NB4 (cell line): ENCODE measurements at regions not wholly inside any gene's neighbourhood (a gene's known extent, or its start where the extent isn't known, plus 50 kb on each side); places are given as distances from the start of the nearest gene placed in this dataset.

Experiments
- DNase-seq: peaks from one replicate; pipeline ENCODE4 v3.0.0; 2010; ENCODE audit warnings: low read depth
- H3K4me3 ChIP-seq: one replicate; pipeline ENCODE4 v1.5.1; 2011; ENCODE audit warnings: mild to moderate bottlenecking, low read depth, low read length, moderate library complexity
- MAX ChIP-seq: IDR thresholded peaks from 2 replicates; pipeline ENCODE4 v1.6.1; 2011; ENCODE audit warnings: low read depth, low read length
- MYC ChIP-seq: IDR thresholded peaks from 2 replicates; pipeline ENCODE4 v1.6.1; 2011; ENCODE audit warnings: low read depth, low read length
- POLR2A ChIP-seq: IDR thresholded peaks from 2 replicates; pipeline ENCODE4 v1.6.1; 2011; ENCODE audit warnings: mild to moderate bottlenecking; ENCODE audit not compliant: insufficient read length; ENCODE audit errors: extremely low read depth
- TF ChIP-seq, protein P1 (sequence below): IDR thresholded peaks from one replicate; pipeline ENCODE4 v1.5.1; 2012; ENCODE audit warnings: low read depth, low read length

DNA sequence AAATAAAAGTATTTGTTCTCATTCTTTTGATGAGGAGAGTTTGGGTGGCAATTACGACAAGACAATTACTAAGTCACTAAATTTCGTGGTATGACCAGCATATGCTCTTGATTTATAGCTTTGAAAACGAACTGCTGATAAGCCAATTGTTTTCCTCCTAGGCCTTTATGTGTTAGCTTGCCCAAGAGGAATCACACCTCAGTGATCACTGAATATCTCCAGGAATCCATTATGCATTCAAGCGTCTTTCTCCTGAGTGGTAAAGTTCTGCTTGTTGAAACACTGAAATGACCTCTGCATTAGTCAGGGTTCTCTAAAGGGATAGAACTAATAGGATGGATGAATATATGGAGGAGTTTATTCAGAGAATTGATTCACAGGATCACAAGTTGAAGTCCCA lies 677.7 kb upstream of the MEF2C start:
- DNase-seq, result no peak
- TF ChIP-seq, protein P1, sequence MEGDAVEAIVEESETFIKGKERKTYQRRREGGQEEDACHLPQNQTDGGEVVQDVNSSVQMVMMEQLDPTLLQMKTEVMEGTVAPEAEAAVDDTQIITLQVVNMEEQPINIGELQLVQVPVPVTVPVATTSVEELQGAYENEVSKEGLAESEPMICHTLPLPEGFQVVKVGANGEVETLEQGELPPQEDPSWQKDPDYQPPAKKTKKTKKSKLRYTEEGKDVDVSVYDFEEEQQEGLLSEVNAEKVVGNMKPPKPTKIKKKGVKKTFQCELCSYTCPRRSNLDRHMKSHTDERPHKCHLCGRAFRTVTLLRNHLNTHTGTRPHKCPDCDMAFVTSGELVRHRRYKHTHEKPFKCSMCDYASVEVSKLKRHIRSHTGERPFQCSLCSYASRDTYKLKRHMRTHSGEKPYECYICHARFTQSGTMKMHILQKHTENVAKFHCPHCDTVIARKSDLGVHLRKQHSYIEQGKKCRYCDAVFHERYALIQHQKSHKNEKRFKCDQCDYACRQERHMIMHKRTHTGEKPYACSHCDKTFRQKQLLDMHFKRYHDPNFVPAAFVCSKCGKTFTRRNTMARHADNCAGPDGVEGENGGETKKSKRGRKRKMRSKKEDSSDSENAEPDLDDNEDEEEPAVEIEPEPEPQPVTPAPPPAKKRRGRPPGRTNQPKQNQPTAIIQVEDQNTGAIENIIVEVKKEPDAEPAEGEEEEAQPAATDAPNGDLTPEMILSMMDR, result no peak
- TF ChIP-seq MAX (no peak), MYC (no peak), POLR2A (no peak)
- no peak overlapping the region for H3K4me3 ChIP-seq

- no peak for TF ChIP-seq POLR2A
- no peak for TF ChIP-seq MYC
- no peak for TF ChIP-seq MAX
- TF ChIP-seq, protein P1, result no peak
- DNase-seq, result peak; percentile 4
- no peak overlapping the region for H3K4me3 ChIP-seq
These were observed 673.4 kb upstream of the MEF2C start for GRCh38 chr5:89556215-89556913.

DNA sequence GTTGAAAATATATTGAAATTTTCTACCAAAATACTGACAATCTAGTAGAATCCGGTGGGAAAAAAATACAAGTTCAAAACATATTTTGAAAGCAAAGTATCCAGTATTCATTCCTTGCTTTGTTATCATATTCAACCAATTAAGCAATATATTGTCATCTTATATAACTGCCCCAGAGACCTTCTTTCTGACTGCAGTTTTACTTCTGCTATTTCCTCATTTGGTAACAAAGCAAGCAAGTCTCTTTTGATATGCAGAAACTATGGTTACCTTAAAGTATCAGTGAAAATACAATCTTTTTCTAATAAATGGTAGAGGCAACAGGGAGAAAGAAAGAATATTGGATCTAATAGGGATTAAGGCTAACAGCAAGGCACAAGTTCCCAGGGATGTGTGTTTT lies 663.7 kb upstream of the MEF2C start:
- no peak for TF ChIP-seq MYC
- TF ChIP-seq, protein P1, result no peak
- TF ChIP-seq MAX, result no peak
- TF ChIP-seq POLR2A, result no peak
- peak; percentile 1 for DNase-seq

GRCh38 chr5:89545626-89546025 lies 662.6 kb upstream of the MEF2C start:
- TF ChIP-seq, protein P1, result no peak
- TF ChIP-seq MAX (no peak), POLR2A (no peak), MYC (no peak)
- H3K4me3 ChIP-seq, result no peak overlapping the region
- no peak for DNase-seq

More for the DNA sequence above, 663.7 kb upstream of the MEF2C start:
- no peak overlapping the region for H3K4me3 ChIP-seq

DNA sequence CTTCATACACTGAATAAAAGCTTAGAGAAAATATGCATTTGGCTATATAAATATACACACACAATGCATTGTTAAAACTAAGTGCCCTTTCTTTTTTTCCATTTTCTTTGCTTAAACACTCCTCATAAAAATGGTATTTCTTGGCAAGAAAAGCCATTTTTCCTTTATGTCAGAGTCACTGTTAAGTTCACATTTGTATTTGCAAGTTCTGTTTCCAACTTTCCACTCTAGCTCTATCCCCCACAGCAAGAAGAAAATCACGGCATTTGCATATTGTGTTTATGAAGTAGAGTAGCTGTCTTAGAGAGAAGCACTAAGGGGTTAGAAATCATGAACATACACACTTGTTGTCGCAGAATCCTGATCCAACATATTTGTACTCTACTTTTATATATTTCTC lies 662.1 kb upstream of the MEF2C start:
- no peak for TF ChIP-seq MYC
- TF ChIP-seq POLR2A, result no peak
- TF ChIP-seq, protein P1, result no peak
- no peak for TF ChIP-seq MAX
- DNase-seq, result no peak
- no peak overlapping the region for H3K4me3 ChIP-seq
